T-cell (primary cell): ENCODE measurements at regions not wholly inside any gene's neighbourhood (a gene's known extent, or its start where the extent isn't known, plus 50 kb on each side); places are given as distances from the start of the nearest gene placed in this dataset.

Source experiments
- ATAC-seq, 4 experiments: fragments of 200-7000 bp in 3 of 4; fragments of 150-1000 bp in 1 of 4; cut with Tn5 transposase; replicated peaks in 1 of 4; 1 replicate in 3 of 4; 2 replicates in 1 of 4; pipeline ENCODE4 v1.10.0; 2021; ENCODE audit warnings: moderate library complexity in 3 of 4, mild to moderate bottlenecking in 2 of 4, moderate number of reproducible peaks in 1 of 4
- CTCF ChIA-PET, 2 donors: fragments of 300-600 bp; sonication (Branson Sonifier 250); formaldehyde crosslinking; loops; one replicate each; lab custom pipeline; 2022; ENCODE audit warnings: antibody characterized with exemption in 2 of 2; lab: Charles Lee
- POLR2A ChIA-PET, 2 donors: fragments of 300-600 bp; sonication (Branson Sonifier 250); formaldehyde crosslinking; loops; one replicate each; lab custom pipeline; 2022; ENCODE audit warnings: antibody characterized with exemption in 2 of 2; lab: Charles Lee
- DNase-seq, 35 experiments: peaks; one replicate each; pipeline versions ENCODE4 v3.0.0 to v3.0.0-alpha.2; 2013 to 2023
- H3K27ac ChIP-seq: one replicate; pipeline ENCODE4 v1.5.1; 2013; ENCODE audit warnings: low read length
- H3K27me3 ChIP-seq, 2 experiments: replicated peaks in 1 of 2; 1 replicate in 1 of 2; 2 replicates in 1 of 2; pipeline versions ENCODE4 v1.6.1 to v1.7.0; 2013; ENCODE audit warnings: low read length in 1 of 2, mixed read lengths in 1 of 2; ENCODE audit not compliant: control insufficient read depth in 2 of 2, insufficient read depth in 2 of 2; ENCODE audit errors: extremely low read depth in 1 of 2
- H3K36me3 ChIP-seq, 2 donors: 1 replicate in 1 of 2; 2 replicates in 1 of 2; pipeline versions ENCODE4 v1.6.1 to v1.7.0; 2013; ENCODE audit warnings: low read length in 1 of 2; ENCODE audit not compliant: control insufficient read depth in 2 of 2, insufficient read depth in 1 of 2; ENCODE audit errors: extremely low read depth in 1 of 2
- H3K4me1 ChIP-seq, 2 experiments: 1 replicate in 1 of 2; 2 replicates in 1 of 2; pipeline versions ENCODE4 v1.6.1 to v1.7.0; 2013; ENCODE audit warnings: low read length in 2 of 2, mixed read lengths in 1 of 2; ENCODE audit not compliant: insufficient read depth in 2 of 2, control insufficient read depth in 1 of 2; ENCODE audit errors: extremely low read depth in 1 of 2
- H3K4me3 ChIP-seq, 2 donors: 1 replicate in 1 of 2; 2 replicates in 1 of 2; pipeline versions ENCODE4 v1.5.1 to v1.7.0; 2013; ENCODE audit warnings: mild to moderate bottlenecking in 2 of 2, low read length in 1 of 2, moderate library complexity in 1 of 2; ENCODE audit not compliant: control insufficient read depth in 1 of 2; ENCODE audit errors: extremely low read depth in 1 of 2
- H3K9me3 ChIP-seq: 2 replicates; pipeline ENCODE4 v1.7.0; 2013
- H3K27ac Mint-ChIP-seq, 2 donors: one replicate each; pipeline ENCODE4 v1.8.0; 2020 to 2021; ENCODE audit warnings: mild to moderate bottlenecking in 2 of 2, mixed read lengths in 2 of 2
- H3K27me3 Mint-ChIP-seq, 2 donors: one replicate each; pipeline ENCODE4 v1.8.0; 2021 to 2022; ENCODE audit warnings: mixed read lengths in 2 of 2
- H3K36me3 Mint-ChIP-seq: one replicate; pipeline ENCODE4 v1.8.0; 2021; ENCODE audit warnings: mixed read lengths
- H3K4me1 Mint-ChIP-seq, 3 donors: one replicate each; pipeline ENCODE4 v1.8.0; 2020 to 2022; ENCODE audit warnings: mixed read lengths in 3 of 3, mild to moderate bottlenecking in 1 of 3
- H3K4me3 Mint-ChIP-seq, 3 donors: one replicate each; pipeline ENCODE4 v1.8.0; 2020 to 2022; ENCODE audit warnings: mild to moderate bottlenecking in 3 of 3, mixed read lengths in 3 of 3, moderate library complexity in 3 of 3
- H3K9me3 Mint-ChIP-seq, 3 donors: one replicate each; pipeline ENCODE4 v1.8.0; 2020 to 2022; ENCODE audit warnings: mixed read lengths in 3 of 3
- whole genome bisulfite sequencing: methylation state at CpG from one replicate; pipeline ENCODE4 v1.1.5; 2013; ENCODE audit warnings: missing lambda C conversion rate; ENCODE audit not compliant: insufficient coverage; 5-methylcytosine and 5-hydroxymethylcytosine counted together

DNA sequence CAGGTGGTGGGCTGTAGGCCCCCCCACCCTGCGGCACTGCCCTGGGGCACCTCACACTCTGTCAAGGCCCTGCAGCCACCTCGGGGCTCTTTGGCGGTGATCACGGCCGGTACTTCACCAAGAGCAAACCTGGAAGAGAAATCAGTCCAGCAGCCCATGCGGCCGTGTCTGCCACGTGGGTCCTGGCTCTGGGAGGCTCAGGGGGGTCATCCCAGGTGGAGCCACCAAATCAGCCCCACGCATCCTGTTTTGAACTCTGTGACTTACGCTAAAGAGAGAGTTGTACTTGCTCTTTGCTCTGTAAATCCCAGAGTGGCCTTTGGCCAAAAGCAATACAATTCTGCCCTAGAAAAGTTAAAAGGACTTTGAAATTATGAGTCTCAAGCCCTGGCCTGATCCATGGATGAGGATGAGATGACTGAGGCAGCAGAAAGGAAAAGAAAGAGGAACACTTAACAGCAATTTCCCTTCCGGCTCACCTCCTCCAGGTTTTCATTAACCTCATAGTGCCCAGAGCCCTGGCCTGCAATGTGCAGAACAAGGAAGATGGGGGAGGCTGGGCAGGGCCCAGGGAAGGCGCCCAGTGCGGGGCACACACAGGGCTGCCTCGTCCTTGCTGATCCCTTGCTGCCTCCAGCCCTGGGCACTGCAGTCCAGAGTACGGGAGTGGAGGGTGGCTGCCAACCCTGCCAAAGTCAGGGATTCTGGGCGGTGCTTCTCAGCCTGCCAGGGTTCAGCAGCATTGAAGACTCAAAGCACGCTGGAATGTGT lies 337.0 kb downstream of the MATN1 start:
- Mint-ChIP-seq H3K27ac (no peak overlapping the region), H3K4me3 (no peak overlapping the region), H3K27me3 (peaks cover 30 to 50% of the 10 kb centered on the region in 2 donors), H3K4me1 (no peaks in the 10 kb centered on the region), H3K36me3 (no peaks in the 10 kb centered on the region), H3K9me3 (no peaks in the 10 kb centered on the region)
- Histone ChIP-seq H3K27me3 (peaks cover 0 to 39% of the 10 kb centered on the region in 2 experiments), H3K9me3 (no peaks in the 10 kb centered on the region), H3K36me3 (no peaks in the 10 kb centered on the region), H3K4me1 (no peaks in the 10 kb centered on the region), H3K27ac (no peak overlapping the region), H3K4me3 (no peak overlapping the region)
- no peak for DNase-seq
- ChIA-PET CTCF (no interaction called here), POLR2A (no interaction called here)
- ATAC-seq: no peak
- WGBS: 79% methylated on average over 11 of the region's 17 CpGs

- no peak overlapping the region for H3K27ac ChIP-seq
- Mint-ChIP-seq H3K4me3 (no peak overlapping the region), H3K36me3 (no peaks in the 10 kb centered on the region), H3K4me1 (peaks cover 0 to 2% (median 1%) of the 10 kb centered on the region in 3 donors), H3K27me3 (peaks cover 26 to 48% of the 10 kb centered on the region in 2 donors), H3K9me3 (no peaks in the 10 kb centered on the region), H3K27ac (no peak overlapping the region)
- peaks cover 0 to under 1% of the 10 kb centered on the region in 2 experiments for H3K4me1 ChIP-seq
- ChIA-PET CTCF (no interaction called here), POLR2A (no interaction called here)
- peaks cover 0 to 39% of the 10 kb centered on the region in 2 experiments for H3K27me3 ChIP-seq
- no peaks in the 10 kb centered on the region for H3K9me3 ChIP-seq
- 78% methylated on average over 13 of the region's 17 CpGs for WGBS
- no peaks in the 10 kb centered on the region for H3K36me3 ChIP-seq
- no peak for DNase-seq
- H3K4me3 ChIP-seq: no peak overlapping the region
- ATAC-seq: no peak
Observed at GRCh38 chr1:30385246-30385995, 338.0 kb downstream of the MATN1 start.

DNA sequence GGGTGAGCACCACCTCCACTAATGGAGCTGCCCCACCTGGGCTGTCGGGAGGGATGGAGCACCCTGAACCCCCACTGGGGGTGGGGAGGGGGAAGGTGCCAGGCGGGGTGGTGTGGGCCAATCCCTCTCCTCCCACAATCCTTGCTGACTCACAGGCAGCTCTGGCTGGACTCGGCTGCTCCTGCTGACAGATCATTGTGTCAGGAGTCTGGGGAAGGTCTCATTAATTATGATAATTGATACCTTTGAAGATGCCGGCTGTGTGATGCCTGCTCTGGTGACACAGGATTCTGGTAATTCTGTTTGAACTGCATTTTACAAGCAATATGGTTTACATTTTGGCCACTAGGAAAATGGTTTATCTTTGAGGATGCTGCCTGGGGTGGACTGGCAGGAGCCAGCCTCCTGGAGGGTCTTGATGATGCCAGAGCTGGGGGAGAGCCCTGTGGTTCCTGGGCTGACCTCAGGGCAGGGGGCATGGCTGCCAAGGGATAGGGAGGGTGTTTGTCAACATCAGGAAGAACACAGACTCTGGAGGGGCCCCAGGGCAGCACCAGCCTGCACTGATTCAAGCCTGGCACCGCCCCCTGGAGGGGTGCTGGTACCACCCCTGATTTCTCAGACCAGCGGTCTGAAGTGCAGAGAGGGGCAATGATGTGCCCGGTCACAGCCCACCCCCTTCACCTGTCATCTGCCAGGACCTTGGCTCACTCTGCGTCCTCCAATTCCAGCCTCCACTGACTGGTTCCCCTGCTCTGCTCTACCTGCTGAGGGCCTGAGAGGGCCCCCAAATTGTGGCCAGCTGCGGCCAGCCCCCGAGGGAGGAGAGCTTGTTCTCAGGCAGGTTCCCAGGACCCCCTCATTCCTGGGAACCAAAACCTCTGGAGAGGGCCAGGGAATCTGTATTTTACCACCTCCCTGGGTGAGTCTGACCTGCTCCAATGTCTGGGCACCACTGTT lies 338.8 kb downstream of the MATN1 start:
- Histone ChIP-seq H3K4me1 (peaks cover 0 to 5% of the 10 kb centered on the region in 2 experiments), H3K36me3 (no peaks in the 10 kb centered on the region), H3K27ac (no peak overlapping the region), H3K9me3 (no peaks in the 10 kb centered on the region), H3K27me3 (peaks cover 0 to 44% of the 10 kb centered on the region in 2 experiments), H3K4me3 (no peak overlapping the region)
- ChIA-PET POLR2A (no interaction called here), CTCF (no interaction called here)
- H3K4me3 Mint-ChIP-seq: no peak overlapping the region
- ATAC-seq (no peak), DNase-seq (no peak)
- no peak overlapping the region for H3K27ac Mint-ChIP-seq
- H3K36me3 Mint-ChIP-seq: no peaks in the 10 kb centered on the region
- WGBS: 67% methylated on average over 7 of the region's 10 CpGs
- H3K4me1 Mint-ChIP-seq: peaks cover 0 to 4% (median 1%) of the 10 kb centered on the region in 3 donors
- H3K9me3 Mint-ChIP-seq: no peaks in the 10 kb centered on the region
- peaks cover 21 to 43% of the 10 kb centered on the region in 2 donors for H3K27me3 Mint-ChIP-seq

DNA sequence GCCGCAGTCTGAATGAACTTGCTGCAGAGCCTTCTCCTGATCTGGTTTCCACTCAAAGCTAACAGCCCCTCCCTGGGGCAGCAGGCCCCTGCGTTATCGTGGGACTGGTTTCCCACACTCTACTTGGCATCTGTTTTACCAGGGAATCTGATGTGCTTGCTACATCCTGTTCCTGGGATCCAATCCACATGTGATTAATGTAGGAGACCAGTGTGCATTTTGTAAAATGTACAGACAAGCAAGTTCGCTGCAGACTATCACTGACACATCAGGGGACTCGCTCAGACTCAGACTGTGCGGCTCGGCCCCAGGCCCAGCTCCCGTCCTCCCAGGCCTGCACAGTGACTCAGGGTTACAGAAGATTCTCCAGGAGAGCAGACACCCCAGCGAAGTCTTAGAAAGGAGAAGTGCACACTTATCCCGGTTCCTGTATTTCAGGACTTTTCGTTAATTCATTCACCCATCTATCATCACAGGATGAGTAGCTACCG lies 340.1 kb downstream of the MATN1 start:
- Histone ChIP-seq H3K27me3 (peaks cover 0 to 49% of the 10 kb centered on the region in 2 experiments), H3K4me3 (no peak overlapping the region), H3K27ac (no peak overlapping the region), H3K4me1 (peaks cover 0 to 5% of the 10 kb centered on the region in 2 experiments), H3K36me3 (no peaks in the 10 kb centered on the region), H3K9me3 (no peaks in the 10 kb centered on the region)
- POLR2A ChIA-PET: no interaction called here
- no peak overlapping the region for H3K27ac Mint-ChIP-seq
- H3K27me3 Mint-ChIP-seq: peaks cover 28 to 40% of the 10 kb centered on the region in 2 donors
- H3K4me1 Mint-ChIP-seq: peaks cover 0 to 4% (median 1%) of the 10 kb centered on the region in 3 donors
- CTCF ChIA-PET: no interaction called here
- no peak for ATAC-seq
- WGBS: 63% methylated on average over 7 of the region's 12 CpGs
- no peaks in the 10 kb centered on the region for H3K9me3 Mint-ChIP-seq
- no peak for DNase-seq
- H3K4me3 Mint-ChIP-seq: no peak overlapping the region
- no peaks in the 10 kb centered on the region for H3K36me3 Mint-ChIP-seq

DNA sequence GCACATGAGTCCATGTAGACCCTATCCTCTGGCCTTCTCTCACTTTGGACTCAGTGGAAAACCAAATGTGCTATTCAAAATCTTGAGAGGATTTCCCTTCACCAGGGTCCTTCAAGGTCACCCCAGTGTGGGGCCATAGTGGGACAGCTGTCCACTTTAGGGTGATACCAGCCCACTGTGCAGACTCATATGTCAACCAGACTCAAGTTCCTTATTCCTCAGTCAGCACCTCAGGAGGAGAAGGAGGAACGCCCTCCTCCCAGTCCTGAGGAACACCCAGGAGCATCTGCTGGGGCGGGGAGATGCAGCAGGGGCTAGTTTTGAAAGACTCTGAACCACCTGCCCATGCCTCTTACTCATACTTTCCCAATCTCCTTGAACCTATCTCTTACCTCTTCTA lies 340.9 kb downstream of the MATN1 start:
- no peak overlapping the region for H3K27ac ChIP-seq
- Mint-ChIP-seq H3K27me3 (peaks cover 28 to 39% of the 10 kb centered on the region in 2 donors), H3K4me3 (no peak overlapping the region), H3K9me3 (no peaks in the 10 kb centered on the region), H3K36me3 (no peaks in the 10 kb centered on the region), H3K4me1 (peaks cover 0 to 4% (median 1%) of the 10 kb centered on the region in 3 donors), H3K27ac (no peak overlapping the region)
- no peaks in the 10 kb centered on the region for H3K9me3 ChIP-seq
- no peak for DNase-seq
- peaks cover 0 to 5% of the 10 kb centered on the region in 2 experiments for H3K4me1 ChIP-seq
- H3K36me3 ChIP-seq: no peaks in the 10 kb centered on the region
- whole genome bisulfite sequencing: no CpG with 5 or more reads among the region's 2 CpGs
- ChIA-PET CTCF (no interaction called here), POLR2A (no interaction called here)
- no peak overlapping the region for H3K4me3 ChIP-seq
- peaks cover 0 to 52% of the 10 kb centered on the region in 2 experiments for H3K27me3 ChIP-seq
- no peak for ATAC-seq
